Thyroid gland (tissue), 4 donors: ENCODE measurements at regions not wholly inside any gene's neighbourhood (a gene's known extent, or its start where the extent isn't known, plus 50 kb on each side); places are given as distances from the start of the nearest gene placed in this dataset.

Experiments
- CTCF ChIP-seq, 6 experiments: fragments of 200-600 bp in 3 of 6; fragments of 450-650 bp in 3 of 6; sonication (generic) in 3 of 6; IDR thresholded peaks; one replicate each; pipeline ENCODE4 v1.5.1; 2016 to 2019; ENCODE audit warnings: antibody characterized with exemption in 6 of 6, mild to moderate bottlenecking in 2 of 6, inconsistent platforms in 1 of 6, moderate library complexity in 1 of 6
- POLR2A ChIP-seq, 2 donors: fragments of 450-650 bp; IDR thresholded peaks; one replicate each; pipeline ENCODE4 v1.6.1; 2017; ENCODE audit warnings: antibody characterized with exemption in 2 of 2, mild to moderate bottlenecking in 2 of 2, moderate library complexity in 1 of 2

- no peak for TF ChIP-seq CTCF (IDR thresholded peaks at IDR 0.05)
- TF ChIP-seq POLR2A (IDR thresholded peaks at IDR 0.05) = no peak
Observed at GRCh38 chr2:78011251-78011650, 489.1 kb upstream of the LRRTM4 start.
